HepG2 (cell line): ENCODE measurements at regions not wholly inside any gene's neighbourhood (a gene's known extent, or its start where the extent isn't known, plus 50 kb on each side); places are given as distances from the start of the nearest gene placed in this dataset.

Experiments
- KDM6A ChIP-seq: IDR thresholded peaks from 2 replicates; pipeline ENCODE4 v1.6.1; 2016; ENCODE audit warnings: low read depth
- TAF15 ChIP-seq: fragments of 200-400 bp; formaldehyde crosslinking; IDR thresholded peaks from one replicate; pipeline ENCODE4 v1.6.1; 2018; ENCODE audit warnings: mild to moderate bottlenecking, low read depth, low read length; ENCODE audit not compliant: poor library complexity, severe bottlenecking
- ZNF326 ChIP-seq: sonication (generic); formaldehyde crosslinking; IDR thresholded peaks from 2 replicates; pipeline ENCODE4 v1.4.0; 2020; ENCODE audit warnings: missing genetic modification reagents, borderline replicate concordance
- ZNF615 ChIP-seq: sonication (generic); formaldehyde crosslinking; IDR thresholded peaks from 2 replicates; pipeline ENCODE4 v1.5.0; 2020; ENCODE audit warnings: mild to moderate bottlenecking, missing genetic modification reagents, borderline replicate concordance
- TF ChIP-seq, protein P1 (sequence below): sonication (generic); formaldehyde crosslinking; IDR thresholded peaks from one replicate; pipeline ENCODE4 v1.5.1; 2020; ENCODE audit warnings: mild to moderate bottlenecking, missing genetic modification reagents; ENCODE audit errors: not compliant biosample characterization
- TF ChIP-seq, protein P2 (sequence below): sonication (generic); formaldehyde crosslinking; IDR thresholded peaks from 2 replicates; pipeline ENCODE4 v1.8.0; 2022; ENCODE audit warnings: mild to moderate bottlenecking, missing genetic modification reagents

DNA sequence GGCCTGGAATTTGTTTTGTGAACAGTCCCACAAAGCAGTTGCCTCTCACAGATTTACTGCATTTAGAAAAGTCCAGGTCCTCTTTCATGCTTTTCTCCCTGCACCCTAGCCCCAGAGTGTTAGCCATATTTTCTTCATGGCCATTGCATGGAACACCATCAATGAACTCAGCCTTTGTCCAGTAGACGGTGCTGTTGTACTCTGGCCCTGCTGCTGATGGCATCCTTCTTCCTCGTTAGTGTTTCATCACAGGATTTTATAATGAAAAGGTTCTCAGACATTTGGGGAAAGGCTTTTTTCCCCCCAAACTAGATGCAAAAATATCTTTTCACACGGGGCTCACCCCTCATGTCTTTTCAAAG, 93.0 kb upstream of the SLC25A13 start (continued):
- TF ChIP-seq, protein P1, sequence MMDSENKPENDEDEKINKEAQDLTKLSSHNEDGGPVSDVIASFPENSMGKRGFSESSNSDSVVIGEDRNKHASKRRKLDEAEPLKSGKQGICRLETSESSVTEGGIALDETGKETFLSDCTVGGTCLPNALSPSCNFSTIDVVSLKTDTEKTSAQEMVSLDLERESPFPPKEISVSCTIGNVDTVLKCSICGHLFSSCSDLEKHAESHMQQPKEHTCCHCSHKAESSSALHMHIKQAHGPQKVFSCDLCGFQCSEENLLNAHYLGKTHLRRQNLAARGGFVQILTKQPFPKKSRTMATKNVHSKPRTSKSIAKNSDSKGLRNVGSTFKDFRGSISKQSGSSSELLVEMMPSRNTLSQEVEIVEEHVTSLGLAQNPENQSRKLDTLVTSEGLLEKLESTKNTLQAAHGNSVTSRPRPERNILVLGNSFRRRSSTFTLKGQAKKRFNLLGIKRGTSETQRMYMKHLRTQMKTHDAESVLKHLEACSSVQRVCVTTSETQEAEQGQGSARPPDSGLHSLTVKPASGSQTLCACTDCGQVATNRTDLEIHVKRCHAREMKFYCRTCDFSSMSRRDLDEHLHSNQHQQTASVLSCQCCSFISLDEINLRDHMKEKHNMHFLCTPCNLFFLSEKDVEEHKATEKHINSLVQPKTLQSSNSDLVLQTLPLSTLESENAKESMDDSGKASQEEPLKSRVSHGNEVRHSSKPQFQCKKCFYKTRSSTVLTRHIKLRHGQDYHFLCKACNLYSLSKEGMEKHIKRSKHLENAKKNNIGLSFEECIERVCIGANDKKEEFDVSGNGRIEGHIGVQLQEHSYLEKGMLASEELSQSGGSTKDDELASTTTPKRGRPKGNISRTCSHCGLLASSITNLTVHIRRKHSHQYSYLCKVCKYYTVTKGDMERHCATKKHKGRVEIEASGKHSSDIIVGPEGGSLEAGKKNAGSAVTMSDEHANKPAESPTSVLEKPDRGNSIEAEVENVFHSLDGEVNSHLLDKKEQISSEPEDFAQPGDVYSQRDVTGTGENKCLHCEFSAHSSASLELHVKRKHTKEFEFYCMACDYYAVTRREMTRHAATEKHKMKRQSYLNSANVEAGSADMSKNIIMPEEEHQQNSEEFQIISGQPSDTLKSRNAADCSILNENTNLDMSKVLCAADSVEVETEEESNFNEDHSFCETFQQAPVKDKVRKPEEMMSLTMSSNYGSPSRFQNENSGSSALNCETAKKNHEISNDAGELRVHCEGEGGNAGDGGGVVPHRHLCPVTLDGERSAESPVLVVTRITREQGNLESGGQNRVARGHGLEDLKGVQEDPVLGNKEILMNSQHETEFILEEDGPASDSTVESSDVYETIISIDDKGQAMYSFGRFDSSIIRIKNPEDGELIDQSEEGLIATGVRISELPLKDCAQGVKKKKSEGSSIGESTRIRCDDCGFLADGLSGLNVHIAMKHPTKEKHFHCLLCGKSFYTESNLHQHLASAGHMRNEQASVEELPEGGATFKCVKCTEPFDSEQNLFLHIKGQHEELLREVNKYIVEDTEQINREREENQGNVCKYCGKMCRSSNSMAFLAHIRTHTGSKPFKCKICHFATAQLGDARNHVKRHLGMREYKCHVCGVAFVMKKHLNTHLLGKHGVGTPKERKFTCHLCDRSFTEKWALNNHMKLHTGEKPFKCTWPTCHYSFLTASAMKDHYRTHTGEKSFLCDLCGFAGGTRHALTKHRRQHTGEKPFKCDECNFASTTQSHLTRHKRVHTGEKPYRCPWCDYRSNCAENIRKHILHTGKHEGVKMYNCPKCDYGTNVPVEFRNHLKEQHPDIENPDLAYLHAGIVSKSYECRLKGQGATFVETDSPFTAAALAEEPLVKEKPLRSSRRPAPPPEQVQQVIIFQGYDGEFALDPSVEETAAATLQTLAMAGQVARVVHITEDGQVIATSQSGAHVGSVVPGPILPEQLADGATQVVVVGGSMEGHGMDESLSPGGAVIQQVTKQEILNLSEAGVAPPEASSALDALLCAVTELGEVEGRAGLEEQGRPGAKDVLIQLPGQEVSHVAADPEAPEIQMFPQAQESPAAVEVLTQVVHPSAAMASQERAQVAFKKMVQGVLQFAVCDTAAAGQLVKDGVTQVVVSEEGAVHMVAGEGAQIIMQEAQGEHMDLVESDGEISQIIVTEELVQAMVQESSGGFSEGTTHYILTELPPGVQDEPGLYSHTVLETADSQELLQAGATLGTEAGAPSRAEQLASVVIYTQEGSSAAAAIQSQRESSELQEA, result no peak
- TF ChIP-seq ZNF615 (CRISPR knock-in tag), result no peak
- TF ChIP-seq KDM6A (CRISPR knock-in tag), result no peak
- TF ChIP-seq TAF15, result no peak
- TF ChIP-seq ZNF326 (CRISPR knock-in tag), result no peak
- TF ChIP-seq, protein P2, sequence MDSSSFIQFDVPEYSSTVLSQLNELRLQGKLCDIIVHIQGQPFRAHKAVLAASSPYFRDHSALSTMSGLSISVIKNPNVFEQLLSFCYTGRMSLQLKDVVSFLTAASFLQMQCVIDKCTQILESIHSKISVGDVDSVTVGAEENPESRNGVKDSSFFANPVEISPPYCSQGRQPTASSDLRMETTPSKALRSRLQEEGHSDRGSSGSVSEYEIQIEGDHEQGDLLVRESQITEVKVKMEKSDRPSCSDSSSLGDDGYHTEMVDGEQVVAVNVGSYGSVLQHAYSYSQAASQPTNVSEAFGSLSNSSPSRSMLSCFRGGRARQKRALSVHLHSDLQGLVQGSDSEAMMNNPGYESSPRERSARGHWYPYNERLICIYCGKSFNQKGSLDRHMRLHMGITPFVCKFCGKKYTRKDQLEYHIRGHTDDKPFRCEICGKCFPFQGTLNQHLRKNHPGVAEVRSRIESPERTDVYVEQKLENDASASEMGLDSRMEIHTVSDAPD (CRISPR knock-in tag), result no peak
